ENCODE measurements at regions not wholly inside any gene's neighbourhood (a gene's known extent, or its start where the extent isn't known, plus 50 kb on each side); places are given as distances from the start of the nearest gene placed in this dataset.
"Not testable (repeated sequence)": the region's sequence is repeated elsewhere in the genome, so short reads cannot be mapped to it uniquely, and the experiment has no call there.

DNA sequence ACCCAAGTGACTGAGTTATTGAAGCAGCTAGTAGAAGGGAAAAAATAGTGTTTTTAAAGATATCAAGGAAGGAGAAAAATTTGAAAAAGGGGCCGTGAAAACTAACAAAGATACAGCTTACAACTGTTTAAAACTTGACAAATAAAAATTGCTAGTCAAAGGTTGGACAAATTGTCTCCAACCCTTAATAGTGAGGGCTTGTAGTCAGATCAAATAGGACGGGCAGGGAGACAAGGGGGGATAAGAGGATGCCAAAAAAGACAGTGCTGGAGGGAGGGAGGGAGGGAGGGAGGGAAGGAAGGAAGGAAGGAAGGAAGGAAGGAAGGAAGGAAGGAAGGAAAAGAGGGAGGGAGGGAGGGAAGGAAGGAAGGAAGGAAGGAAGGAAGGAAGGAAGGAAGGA, 1825.8 kb upstream of the MIR17HG start:
- DNase-seq, result not testable (repeated sequence)

DNA sequence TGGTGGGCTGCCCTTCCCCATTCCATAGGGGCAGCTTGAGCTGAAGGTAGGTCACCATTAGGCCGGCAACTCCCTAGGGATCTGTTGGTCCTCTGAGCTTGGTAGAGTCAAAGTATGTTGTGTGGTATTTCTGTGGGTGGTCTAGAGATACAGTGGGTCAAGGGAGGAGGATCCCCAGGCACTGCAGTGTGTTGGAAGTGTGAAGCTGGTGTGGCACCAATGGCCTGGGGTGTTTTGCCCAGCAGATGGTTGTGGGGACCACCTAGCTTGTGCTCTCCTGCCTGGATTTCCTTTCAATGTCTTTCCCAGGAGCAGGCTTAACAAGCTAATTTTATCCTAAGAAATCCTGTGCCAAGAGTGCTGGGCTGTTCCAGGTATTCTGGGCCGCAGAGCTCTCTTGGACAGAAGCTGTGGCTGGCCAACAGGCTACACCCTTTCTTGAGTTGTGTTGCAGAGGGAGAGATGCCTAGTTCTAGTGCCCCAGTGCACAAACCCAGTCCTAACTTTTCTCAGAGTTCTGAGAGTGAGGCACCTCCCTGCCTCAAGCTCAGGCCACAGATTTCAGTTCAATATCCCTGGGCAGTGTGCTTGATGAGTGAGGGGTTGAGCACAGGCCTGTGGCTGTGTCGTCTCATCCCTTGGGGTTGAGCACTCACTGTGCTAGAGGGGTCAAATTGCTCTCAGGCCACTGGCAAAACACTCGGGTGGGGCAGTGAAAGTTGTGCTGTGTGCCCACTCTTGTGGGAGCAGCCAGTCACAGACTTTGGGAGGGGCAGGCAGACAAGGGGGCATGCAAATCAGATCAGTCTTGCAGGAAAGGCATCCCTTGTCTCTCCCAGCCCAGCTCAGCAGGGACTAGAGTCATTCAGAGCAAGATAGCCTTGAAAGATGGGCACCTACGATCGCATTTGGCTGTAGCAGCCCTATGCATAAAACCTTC, 1806.1 kb upstream of the MIR17HG start:
- DNase-seq, result no peak

DNA sequence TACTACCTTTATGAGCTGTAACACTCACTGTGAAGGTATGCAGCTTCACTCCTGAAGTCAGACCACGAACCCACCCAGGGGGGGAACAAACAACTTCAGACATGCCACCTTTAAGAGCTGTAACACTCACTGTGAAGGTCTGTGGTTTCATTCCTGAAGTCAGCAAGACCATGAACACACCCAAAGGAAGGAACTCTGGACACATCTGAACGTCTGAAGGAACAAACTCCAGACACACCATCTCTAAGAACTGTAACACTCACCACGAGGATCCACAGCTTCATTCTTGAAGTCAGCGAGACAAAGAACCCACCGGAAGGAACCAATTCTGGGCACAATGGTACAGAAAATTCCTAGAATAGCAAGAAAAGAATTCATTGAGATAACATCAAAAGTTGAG, 1796.5 kb upstream of the MIR17HG start:
- no peak for DNase-seq

DNA sequence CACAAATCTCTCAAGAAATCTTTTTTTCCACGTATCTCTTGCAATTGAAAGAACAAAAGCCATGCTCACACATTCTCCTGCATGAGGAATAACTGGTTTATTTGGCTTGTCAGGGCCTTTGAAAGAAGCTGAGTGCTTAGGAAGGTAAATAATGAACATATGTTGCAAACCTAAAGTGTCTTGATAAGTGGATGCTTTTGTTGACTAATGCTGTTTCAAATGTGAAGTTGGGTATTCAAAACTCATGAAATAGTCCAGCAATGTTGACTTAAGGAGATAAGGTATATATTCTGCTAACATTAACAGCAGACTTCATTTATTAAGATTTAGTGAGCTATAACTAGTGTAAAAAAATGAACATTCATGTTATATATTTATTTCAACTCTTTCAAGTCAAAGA, 1792.7 kb upstream of the MIR17HG start:
- DNase-seq, result peak; percentile 81

DNA sequence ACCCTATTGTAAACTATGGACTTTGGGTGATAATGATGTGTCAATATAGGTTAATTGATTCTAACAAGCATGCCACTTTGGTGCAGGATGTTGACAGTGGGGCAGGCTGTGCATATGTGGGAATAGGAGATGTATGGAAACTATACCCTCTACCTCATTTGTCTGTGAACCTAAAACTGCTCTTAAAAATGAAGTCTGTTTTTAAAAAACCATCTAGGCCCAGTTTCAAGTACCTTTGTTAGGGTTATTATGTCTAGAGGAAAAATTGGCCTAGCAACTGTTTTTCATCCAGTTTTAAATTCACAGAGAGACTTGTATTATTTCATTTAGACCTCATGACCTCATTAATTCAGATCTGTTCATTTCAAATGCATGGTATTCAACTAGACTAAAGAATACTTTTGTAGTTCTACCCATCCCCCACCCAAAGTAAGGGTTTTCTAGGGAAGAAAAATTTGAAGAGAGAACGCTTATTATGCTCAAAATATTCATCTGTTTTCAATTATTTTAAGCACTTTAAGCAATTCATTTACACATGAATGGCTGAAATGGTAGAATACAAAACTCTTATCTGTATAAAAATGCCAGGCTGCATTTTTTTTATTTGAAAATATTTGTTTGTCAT, 1781.9 kb upstream of the MIR17HG start:
- peak; percentile 38 for DNase-seq

DNA sequence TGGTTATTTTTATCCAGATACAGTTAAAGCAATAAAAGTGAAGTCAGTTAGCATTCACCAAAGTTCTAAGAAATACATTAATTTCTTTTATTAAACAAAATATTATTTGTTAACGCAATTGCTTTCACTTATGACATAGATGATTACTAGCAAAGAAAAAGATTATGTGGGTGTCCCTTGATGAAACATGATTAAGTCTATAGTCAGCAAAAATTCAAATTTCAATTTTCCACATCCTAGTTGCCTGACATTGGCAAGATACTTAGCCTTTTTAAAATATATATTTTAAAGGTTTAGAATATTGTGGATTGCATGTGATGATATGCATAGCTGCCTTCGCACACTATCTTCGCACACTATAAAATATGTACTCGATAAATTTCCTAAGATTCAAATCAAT, 1780.5 kb upstream of the MIR17HG start:
- no peak for DNase-seq

DNA sequence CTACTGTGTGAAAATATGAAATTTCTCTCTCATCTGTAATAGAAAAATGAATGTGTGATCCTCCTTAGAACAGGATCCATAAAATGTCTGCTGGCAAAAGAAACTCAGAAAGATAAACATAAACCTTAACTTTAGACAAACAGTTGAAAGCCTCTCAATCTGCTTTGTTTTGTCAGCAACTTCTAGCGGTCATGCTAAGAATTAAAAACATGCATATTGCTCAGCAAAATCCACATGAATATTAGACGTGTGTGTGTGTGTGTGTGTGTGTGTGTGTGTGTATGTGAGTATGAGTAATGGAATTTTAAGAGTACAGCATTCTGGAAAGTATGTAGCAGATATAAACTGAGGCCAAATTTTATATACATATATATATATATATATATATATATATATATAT, 1779.2 kb upstream of the MIR17HG start:
- DNase-seq, result no peak

DNA sequence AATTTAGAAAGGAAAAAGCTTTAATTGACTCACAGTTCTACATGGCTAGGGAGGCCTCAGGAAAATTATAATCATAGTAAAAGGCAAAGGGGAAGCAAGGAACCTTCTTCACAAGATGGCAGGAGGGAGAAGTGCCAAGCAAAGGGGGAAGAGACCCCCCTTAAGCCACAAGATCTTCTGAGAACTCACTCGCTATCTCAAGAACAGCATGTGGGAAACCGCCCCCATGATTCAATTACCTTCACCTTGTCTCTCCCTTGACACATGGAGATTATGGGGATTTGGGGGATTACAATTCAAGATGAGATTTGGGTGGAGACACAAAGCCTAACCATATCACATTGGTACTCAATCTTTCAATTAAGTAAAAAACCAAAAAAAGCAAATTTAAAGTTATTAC, 1778.7 kb upstream of the MIR17HG start:
- no peak for DNase-seq

DNA sequence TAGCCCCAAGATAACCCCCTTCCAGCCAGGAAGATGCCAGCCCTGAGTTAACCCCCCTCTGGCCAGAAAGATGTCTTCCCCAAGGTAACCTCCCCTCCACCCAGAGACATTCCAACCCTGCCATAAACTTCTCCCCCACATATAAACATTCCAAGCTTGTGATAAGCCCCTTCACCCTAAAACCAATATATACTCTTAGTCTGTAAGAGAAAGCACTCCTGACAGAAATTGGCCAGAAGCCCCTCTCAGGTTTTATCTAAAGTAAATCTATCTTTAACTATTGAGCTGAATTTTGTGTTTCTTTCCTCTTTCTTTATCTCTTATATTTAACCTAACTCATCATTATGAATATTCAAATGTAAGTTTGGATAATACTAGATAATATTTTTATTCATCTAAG, 1775.8 kb upstream of the MIR17HG start:
- DNase-seq, result no peak

DNA sequence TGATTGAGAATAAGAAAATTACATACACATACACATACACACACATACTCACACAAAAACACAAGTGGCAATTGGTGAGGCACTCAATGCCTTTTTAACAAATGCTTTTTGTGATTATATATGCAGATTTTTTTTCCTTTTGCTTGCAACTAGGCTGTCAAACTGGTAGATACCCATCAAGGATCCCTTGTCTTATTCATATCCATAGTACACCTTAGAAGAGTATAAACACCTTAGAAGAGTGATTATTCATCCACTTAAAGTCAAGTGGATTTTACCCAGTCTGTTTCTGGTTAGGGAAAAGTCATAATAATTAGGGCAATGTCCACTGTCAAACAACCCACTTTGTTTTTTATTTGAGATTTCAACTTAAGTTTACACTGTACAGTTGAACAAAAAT, 1773.4 kb upstream of the MIR17HG start:
- no peak for DNase-seq

DNA sequence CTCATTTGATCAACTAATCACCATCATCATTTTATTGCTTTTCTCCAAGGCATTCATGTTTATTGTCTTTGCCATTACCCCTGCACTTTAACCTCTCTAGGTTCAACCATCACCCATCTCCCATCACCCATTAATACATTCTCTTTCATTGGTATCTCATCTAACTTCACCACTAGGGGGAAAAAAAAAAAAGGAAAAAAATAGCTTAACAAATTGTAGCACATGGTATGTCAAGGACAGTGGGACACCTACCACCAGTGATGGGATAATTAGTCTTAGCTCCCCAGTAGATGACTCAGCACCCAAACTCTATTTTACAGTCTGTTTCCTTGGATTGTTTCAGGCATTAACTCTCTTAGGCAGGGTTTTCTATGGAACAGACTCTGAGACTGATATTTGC, 1770.2 kb upstream of the MIR17HG start:
- no peak for DNase-seq

DNA sequence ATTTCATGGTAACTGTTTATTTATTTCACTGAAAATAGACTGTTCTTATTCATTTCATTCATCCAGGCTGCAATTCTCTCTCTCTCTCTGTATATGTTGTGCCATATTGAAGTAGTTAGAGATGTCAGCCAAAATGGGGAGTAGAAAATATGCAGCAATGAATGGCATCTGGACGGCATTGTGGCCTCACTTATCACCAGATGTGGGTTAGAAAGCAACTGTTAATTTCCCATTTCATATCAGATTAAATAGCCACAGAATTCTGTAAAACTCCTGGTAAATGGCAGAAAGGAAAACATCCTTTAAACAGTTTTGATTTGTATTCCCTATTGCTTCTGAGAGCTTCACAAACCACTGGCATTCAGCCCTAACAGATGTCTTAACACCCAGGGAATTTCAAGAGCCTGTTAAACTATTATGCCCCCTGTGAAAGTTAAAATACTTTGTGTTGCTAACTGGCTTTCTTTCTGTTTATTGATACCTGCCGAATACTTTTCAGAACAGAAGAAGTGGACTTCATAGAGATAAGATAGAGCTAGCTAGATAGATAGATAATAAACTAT, 1763.3 kb upstream of the MIR17HG start:
- DNase-seq, result no peak

DNA sequence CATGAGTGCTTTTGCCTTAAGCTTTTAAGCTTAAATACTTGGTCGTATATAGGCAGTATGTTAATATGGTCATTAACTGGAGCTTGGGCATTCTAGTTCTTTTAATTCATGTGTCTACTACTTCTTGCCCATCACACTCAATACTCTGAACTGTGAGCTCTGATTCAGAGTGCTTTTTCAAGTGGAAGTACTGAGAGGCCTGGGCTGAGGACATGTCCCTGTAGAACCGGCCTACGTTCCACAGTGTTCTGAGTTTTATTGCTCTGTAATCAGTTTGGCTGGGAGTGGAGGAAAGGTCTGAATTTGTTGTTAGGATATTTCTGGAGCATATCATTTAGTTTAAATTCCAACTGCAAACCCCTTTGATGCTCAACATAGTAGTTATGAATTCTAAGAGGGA, 1744.8 kb upstream of the MIR17HG start:
- no peak for DNase-seq

DNA sequence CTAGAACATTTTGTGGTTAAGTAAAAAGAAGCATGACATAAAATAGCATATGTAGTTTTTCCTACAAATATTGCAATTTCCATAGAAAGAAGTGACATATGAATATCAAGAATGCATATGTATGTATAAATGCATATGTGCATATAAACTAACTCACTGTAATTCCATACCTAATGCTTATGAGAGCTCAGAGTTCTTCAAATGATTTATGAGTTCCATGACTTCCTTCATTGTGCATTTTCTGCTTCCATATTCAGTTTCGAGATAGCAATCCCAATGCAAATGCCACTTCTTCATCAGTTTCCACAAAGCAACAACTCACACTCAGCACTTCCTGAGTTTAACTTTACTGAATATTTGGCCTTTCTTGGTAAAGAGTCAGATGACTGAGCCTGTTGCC, 1744.3 kb upstream of the MIR17HG start:
- DNase-seq, result no peak

DNA sequence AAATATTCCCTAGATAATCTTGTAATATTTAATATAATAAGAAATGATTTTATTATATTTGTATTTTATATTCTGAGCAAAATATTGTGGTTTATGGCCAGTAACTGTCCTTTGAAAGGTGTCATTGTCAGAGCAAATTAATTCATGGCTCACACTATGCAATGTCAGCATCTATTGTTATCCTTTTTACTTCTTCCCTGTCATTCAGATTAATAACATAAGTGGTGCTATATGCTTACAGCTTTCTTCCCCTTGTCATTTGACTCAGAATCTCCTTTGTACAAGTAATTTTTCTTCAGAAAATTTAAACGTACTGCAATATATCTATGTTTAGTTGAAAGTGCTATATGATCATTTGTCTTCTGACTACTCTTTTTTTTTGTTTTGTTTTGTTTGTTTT, 1738.2 kb upstream of the MIR17HG start:
- no peak for DNase-seq

DNA sequence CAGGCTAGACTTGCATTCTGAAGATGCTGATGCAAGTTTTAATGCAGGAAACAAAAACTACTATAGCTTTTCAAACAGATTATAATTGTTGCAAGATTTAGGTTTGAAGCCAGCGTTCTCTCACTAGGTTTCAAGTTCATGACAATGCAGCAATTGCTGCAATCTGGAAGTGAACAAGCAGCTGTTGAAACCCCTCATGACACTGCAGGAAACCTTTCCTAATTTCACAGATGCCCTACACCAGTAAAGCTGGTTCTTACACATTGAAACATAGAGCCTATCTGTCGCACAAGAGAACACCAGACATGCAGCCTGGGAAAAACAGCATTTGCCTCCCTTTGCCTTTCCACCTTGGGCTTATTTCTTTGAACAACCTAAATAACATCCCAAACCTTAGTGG, 1737.2 kb upstream of the MIR17HG start:
- no peak for DNase-seq

DNA sequence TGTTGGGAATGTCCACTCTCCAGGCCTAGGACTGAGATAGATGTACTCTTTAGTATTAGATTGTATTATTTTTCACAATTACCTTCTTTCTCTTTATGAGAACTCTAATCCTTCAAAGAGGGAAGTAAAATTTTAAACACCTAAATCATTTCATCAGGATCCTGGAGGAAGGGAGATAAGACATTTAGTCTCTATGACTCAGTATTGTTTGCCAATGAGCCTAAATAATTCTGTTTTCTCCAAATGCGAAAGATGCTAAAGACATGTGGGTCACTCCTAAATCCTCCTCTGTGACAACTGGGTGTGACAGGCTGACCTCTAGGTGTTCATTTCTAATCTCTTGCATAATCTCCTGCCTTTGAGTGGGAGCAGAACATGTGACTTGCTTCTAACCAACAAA, 1736.6 kb upstream of the MIR17HG start:
- DNase-seq, result no peak

DNA sequence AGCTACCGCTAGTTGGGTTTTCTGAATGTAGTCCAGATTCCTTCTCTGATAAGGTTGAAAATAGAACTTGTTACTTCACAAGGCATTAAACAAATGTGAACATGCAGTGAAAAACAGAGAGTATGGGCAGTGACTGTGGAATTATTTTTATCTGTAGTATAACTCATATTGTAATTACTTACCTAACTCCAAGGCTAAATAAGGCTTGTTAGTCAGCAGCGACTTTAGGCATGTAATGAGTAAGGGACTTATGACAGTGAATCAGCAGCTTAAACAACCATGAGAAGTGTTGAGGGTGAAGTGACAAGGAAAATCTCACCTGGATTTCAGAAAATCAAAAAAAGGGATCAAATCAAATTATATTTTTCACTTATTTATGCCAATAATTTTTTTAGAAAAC, 1719.5 kb upstream of the MIR17HG start:
- DNase-seq, result no peak

DNA sequence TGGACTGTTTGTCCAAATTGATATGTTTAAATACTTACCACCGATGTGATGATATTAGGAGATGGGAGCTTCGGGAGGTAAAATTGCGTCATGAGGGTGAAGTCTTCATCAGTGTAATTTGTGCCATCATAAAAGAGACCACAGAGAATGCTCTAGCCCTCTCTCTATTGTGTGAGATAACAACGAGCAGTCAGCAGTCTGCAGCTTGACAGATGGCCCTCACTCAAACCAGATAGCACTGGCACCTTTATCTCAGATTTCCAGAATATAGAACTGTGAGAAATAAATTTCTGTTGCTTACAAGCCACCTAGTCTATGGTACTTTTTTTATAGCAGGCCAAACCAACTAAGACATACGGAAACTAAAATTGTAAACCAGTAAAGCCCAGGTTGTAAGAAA, 1718.9 kb upstream of the MIR17HG start:
- no peak for DNase-seq

DNA sequence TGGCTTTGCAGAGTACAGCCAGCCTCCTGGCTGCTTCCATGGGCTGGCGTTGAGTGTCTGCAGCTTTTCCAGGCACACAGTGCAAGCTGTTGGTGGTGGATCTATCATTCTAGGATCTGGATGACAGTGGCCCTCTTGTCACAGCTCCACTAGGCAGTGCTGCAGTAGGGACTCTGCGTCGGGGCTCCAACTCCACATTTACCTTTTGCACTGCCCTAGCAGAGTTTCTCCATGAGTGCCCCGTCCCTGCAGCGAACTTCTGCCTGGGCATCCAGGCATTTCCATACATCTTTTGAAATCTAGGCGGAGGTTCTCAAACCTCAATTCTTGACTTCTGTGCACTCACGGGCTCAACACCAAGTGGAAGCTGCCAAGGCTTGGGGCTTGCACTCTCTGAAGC, 1697.3 kb upstream of the MIR17HG start:
- DNase-seq, result no peak

DNA sequence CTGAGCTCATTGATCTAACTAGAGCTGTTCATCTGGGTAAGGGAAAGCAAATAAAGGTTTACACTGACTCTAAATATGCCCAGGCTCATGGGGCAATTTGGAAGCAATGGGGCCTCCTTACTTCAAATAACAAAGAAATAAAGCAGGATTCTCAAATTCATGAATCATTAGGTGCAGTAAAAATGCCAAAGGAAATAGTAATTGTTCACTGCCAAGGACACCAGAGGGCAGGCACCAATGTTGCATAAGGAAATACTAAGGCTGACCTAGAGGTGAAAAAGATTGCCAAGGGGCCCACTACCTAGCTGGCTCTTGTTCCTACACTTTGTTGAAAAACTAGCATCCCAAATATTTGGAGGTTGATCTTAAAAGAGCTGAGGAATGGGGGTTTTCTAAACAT, 1686.7 kb upstream of the MIR17HG start:
- DNase-seq, result no peak

DNA sequence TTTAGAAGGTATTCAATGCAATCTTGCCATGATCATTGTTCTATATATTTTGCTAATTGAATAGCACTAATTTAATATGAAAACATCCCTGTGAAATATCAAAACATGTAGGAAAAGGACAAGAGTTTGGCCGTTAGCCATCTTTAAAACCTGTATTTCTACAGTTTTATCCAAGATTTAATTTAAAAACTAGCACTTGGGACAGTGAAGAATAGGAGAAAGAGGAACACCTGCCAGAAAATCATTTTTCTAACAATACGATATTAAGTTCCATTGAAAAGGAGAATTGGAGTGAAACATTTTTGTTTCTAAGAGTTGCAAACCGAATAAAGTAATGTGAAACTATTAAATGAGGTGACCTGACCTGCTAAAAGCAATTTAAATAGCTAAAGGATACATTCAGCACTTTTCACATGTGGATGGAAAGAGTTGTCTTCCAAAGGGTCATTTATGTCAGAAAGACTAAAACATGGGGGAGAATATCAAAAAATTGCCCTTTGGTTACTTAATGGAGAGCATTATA, 1673.6 kb upstream of the MIR17HG start:
- no peak for DNase-seq

DNA sequence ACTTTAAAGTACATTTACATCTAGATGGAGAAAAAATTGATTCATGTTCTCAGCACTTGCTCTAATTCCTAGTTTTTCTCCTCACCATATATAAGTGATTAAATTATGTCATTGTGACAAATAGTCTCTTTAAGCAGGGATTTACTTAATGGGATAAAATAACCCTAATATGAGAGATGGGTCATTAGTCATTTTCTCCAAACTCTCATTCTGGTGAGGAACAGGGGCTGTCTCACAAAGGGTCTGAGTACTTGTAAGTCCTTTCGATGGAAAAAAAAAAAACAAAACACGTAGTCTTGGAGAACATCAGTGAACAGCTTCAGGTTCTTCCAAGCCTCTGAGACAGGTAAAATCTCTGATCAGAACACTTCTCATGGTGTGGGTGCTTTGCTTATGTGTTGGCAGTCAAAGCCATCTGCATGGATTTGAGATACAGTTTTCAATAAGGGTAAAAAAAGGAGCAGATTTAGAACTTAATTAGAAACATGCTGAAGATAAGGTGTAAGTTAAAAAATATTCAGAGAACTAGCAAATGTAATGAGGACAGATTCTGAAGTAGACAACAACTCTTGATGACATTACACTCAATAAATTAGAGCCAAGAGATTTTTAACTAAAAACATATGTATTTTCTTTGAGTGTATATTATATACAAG, 1668.9 kb upstream of the MIR17HG start:
- no peak for DNase-seq

DNA sequence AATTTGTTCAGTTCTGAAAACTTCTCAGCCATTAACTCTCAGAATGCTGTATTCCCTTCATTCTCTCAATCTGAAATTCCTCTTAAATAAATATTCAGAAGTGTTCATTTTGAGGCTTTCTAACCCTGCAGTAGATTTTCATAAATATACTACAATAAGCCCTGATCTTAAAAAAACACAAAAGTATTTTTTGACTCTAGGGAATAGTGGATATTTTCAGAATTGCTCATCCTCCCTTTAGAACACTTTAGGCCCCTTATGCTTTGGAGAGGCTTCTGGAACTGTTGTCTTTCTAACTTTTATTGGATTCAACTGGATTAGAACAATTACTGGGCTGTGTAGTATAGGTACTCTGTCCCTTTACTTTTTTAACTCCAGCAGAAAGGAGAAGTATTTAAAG, 1662.6 kb upstream of the MIR17HG start:
- DNase-seq, result no peak
